Stimulated activated CD8-positive, alpha-beta memory T cell treated with anti-CD3 and anti-CD28 coated beads, Interleukin-7, amount 100 ng/mL, for 48 hours (primary cell): ENCODE measurements at regions not wholly inside any gene's neighbourhood (a gene's known extent, or its start where the extent isn't known, plus 50 kb on each side); places are given as distances from the start of the nearest gene placed in this dataset.

Experiments used
- DNase-seq, 2 donors: peaks; one replicate each; pipeline ENCODE4 v3.0.0-alpha.2; 2020; ENCODE audit warnings: low read depth in 1 of 2; ENCODE audit errors: extremely low read depth in 1 of 2

DNA sequence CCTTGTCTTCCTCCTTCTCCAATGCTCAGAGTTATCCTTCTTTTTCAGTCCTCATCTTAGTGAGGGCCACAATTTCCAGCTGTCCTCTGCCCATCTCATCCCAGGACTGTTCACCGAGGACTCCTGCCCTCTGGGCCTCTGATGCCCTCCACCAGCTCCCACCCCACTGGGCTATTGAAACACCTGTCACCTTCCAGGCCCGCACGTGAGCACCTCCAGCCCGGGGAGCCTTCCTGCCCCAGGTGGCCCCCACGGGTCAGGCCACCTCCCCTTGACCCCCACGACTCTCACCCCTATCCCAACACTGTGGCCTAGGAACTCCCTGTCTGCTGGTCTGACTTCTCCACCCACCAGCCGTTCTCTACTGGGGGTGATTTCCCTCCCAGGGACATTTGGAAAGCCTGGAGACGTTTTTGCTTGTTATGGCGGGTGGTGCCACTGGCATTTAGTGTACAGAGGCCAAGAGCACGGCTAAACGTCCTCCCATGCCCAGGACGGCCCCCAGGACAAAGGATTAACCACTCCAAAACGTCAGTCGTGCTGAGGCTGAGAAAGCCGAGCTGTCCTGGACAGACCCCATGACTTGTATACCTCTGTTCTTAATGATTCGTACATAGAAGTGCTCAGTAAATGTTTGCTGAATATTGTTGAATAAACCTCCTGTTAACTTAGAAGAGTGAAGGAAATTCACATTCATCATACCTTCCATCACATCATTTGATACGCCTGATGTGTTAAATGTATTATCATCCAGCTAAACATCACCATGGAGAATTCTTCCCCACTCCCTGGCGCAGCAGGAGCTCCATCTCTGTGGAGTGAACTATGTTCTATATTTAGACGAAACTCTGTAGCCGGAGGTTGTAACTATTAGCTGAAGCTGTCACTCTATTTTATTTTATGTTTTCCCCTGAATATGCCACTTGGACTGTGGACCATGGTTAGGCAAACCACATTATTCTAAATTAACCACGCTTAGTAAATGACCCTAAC, 270.1 kb upstream of the SHH start:
- no peak for DNase-seq

DNA sequence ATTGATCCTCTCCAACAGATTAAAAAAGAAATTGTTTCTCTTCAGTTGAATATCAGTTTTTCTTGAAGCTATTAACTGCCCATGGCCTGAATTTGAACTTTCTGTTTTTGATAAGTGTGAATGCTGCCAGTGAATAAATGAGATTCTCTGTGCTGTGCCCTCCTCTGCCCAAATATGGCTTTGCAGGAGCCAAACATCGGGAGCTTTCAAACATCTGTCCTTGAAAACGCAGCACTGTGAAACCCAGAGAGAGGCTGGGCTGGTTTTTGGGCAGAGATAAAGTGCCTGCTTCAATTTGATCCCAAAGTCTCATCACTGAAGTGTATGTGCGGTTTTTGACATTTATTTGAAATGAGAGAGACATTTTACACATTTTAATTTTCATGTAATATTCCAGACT, 268.3 kb upstream of the SHH start:
- no peak for DNase-seq

DNA sequence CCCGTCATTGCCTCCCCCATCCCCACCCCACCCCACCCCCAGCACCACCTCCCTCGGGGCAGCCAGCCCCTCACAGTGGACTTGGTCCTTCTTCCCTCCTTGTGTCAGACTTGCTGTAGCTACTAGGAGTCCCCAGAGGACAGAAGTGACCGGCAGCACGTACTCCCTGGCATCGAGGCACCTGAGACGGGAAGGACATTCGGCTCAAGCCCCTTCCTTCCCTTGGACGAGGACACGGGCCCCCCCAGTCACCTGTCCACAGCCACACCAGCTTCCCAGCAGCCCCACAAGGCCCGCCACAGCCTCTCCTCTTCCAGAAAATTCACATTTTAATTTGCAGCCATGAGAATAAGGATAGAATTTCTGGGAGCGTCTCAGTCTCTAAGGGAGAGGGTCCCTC, 267.8 kb upstream of the SHH start:
- DNase-seq: no peak

DNA sequence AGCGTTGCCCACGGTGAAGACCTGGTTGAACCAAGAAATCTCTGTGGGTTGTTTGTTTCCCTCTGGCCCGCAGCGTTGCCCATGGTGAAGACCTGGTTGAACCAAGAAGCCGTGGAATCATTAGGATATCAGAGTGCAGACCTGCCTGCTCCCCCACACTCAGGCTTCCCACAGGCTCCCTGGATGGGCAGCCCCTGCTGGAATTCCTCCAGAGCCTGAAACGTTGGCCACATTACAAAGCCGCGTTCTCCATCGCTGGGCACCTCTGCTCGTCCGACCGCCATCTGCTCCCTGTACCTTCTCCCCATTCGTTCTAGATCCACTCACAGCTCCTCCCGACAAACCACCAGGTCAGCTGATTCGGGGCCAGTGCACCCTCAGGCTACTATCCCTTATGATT, 266.9 kb upstream of the SHH start:
- no peak for DNase-seq

DNA sequence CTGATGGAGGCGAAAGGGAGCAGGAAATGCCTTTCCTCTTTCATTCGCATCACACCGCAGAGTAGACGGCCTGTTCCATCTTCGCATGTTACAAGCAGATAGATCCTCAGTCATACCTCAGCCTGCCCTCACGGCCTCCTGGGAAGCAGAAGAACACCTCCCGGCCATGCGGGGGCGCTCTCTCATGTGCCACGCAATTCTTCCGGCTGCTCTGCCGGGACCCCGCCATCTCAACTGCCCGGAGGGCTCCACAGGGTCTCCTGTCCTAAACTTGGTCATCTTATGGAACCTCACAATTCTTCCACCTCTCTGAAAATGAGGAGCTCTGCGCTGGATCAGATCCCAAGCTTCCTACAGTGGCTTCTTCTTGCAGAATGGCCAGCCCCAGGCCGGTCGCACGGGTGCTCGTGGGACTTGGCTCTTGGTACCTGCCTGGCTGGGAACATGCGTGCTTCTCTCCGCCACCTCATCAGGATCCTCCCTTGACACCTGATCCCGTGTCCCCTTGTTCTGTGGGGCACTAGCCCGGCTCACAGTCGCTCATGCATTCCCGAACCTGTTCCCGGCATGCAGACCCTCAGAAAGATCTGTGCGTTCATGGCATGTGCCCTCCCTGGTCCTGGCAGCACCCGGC, 262.8 kb upstream of the SHH start:
- no peak for DNase-seq

DNA sequence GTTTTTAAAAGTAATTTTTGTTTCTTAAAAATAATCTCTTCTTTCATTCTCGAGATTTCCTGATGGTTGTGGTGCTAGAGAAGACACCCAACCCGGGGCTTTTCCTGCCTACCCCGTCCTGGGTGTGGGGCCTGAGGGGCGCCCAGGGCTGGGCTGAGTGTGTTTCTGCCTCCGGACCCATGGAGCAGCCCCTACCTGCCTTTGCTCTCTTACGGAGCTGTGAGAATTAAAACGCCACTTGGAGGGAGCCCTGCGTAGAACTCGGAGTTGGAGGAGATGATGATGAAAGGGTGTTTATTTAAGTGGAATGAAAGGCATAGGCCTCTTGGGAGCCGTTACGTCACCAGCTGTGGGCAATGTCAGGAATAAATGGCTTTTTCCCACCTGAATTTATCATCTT, 261.8 kb upstream of the SHH start:
- no peak for DNase-seq

DNA sequence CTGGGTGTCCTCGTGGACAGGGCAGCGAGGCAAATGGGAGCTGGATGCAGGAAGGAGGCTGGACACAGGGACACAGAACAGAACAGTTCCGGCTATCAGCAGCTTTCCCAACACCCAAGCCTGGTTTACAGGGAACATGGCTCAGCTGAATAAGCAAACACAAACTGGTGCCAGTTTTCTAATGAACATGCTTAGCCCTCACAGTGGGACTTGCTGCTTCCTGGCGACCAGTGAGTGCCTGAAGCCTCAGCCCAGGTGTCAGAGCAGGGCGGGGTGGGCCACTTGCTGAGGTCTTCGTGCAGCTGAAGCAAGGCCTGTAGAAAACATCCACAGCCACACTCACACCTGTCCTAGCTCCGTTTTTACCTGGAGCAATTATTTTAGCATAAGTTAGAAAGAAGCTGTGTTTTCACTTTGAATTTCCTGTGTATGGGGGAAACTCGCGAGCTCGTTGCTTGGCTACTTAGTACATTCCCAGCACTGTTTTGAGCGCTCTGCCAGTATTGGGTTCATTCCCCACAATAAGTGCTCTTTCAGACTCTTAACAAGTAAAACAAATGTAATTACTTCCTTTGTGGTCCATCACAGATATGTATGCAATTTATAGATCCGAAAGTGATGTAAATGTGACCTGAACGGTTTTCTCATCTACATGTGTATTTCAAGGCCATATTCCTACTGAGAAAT, 261.2 kb upstream of the SHH start:
- no peak for DNase-seq

DNA sequence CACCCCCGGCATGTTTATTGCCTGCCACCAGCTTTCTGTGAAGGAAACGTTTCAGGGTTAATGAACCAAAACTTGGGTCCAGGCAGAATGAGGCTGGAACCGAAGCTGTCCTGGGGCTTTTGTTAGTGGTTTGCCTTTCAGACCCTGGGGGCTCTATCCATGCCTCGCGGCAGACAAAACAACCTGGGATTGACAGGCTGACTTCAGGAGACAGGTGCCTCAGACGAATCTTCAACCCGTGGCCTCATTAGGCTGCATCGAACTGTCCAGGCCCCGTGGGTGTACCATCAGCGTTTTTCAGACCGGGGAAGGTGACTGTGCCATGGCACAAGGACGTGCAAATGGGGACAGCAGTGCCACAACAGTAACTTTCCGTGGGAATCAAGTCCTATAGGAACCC, 259.3 kb upstream of the SHH start:
- DNase-seq: no peak

DNA sequence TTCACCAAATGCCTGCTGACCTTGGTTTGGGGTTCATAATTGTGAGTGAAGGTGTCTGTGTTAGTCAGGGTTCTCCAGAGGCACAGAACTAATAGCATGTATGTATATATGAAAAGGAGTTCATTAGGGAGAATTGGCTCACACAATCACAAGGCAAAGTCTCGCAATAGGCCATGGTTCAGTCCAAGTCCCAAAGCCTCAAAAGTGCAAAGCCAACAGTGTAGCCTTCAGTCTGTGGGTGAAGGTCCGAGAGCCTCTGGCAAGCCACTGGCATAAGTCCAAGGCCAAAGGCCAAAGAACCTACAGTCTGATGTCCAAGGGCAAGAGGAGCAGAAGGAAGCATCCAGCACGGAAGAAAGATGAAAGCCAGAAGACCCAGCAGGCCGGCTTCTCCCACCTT, 257.6 kb upstream of the SHH start:
- no peak for DNase-seq

DNA sequence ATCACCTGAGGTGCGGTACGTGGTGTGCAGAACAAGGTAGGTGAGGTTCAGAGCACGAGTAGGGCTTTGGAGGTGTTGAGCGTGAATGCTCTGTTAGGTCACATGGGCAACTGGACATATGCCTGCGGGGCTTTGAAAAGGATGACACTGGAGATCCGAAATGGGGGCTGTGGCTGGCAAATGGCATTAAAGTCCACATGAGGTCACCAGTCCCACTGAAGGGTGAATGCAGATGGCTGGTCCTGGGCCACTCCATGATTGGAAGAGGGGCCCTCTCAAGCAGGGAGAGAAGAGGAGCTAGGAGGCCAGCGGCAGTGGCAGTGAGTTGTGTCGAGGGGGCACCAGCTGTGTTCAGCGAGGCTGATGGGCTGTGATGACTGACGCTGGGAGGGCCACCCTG, 254.9 kb upstream of the SHH start:
- no peak for DNase-seq

DNA sequence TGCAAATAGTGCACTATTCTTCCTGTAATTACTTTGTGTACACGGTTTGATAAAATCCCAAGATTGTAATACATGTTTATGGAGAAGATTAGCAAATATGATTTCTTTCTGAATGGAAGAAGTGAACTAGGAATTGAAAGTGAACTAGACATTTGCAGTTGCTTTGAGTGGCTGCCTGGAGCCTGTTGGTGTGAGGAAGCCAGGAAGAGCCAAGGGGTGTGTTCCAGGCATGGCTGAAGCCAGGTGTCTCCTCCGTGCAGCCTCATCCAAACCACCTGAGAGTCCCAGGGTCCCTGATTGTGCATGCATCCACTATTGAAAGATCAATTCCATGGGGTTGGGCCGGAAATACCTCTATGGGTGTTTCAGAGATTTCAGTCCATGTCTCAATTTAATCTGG, 253.1 kb upstream of the SHH start:
- DNase-seq: no peak

DNA sequence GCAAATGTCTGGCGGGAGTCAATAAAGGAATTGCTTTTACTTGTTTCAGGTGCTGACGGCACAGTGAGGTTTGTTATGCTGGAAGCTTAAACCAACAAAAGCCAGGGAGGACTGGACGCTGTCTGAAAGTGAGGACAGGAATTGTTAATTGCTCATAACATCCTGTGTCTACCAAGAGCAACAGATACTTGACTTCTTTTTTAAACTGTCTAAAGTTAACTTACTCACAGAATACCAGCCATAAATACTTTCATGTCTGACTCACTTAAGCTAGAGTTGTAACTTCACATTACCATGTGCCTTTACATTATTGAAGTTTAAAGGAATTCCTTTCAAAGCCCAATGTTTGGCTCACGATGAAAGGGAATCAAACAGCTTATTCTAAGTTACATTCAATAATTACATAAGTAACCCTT, 252.7 kb upstream of the SHH start:
- no peak for DNase-seq

DNA sequence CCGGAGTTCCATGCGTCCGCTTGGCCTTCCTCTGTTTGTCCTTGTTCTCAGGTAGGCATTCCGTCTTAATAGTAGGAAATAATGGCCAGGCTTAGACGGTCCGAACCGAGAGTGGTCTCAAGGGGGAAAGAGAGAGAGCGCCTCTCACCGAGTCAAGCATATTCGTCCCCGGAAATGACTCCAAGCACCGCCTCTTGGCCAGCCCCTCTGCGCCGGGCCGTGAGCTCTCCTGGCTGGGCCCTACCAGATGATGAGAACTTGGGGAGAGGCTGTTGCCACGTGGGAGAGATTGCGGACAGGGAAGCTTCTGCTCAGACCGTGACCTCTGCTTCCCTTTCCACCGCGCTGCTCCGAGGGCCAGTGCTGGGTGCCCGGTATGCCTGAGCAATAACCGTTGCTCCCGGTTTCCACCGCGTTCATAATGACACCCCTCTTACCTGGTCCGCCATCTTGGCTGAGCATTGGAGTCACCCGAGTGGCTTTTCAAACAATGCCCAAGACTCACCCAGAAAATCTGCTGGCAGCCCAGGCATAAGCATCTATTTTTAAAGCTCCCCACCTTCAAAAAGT, 251.1 kb upstream of the SHH start:
- DNase-seq: no peak

DNA sequence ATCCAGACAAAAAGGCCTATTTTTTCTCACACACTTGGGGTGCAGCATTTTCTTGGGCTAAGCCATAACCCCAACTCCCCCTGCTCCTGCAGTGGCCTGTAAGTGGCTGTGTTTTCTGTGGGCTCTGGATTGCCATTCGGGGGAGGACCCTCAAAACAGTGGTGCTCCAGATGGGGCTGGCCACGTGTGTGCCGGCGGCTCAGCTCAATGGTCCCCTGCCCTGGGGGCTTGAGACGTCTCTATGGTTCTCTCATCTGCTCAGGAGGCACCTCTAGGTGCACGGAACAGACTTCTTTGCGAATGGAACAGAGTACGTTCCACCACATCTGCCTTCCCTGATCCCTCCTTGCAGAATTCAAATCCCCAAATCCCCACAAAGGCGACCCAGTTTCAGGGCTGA, 250.0 kb upstream of the SHH start:
- DNase-seq: no peak

DNA sequence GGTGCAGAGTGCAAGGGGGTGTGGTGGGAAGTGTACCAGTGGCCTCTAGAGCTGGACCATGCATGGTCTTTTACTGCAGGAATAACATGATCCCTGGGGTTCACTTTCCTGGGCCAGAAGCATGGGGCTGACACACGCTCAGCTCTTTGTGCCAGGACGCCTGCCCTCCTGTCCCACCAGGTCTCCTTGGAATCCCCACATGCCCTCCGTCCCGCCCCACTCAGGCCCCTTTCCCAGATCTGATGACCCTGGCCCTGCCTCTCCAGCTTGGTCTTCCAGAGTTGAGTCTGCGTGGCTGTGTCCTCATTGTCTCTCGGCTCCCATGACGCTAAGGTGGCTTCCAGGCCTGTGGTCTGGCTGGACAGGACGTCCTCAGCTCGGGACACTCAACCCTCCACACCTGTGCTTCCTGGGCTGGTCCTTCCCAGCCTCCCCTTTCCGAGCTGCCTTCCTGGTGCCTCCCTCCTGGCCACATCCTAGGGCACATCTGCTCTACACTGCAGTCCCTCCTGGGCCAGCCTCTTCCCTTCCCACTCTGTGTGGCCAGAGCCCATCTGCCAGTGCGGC, 249.5 kb upstream of the SHH start:
- no peak for DNase-seq

DNA sequence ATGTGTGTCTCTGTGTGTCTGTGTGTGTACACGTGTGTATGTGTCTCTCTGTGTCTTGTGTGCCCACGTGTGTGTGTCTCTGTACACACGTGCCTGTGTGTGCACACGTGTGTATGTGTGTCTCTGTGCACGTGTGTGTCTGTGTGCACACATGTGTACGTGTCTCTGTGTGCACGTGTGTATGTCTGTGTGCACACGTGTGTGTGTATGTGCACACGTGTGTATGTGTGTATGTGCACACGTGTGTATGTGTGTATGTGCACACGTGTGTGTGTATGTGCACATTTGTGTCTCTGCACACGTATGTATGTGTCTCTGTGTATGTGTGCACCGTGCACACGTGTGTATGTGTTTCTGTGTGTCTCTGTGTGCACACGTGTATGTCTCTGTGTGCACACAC, 248.7 kb upstream of the SHH start:
- no peak for DNase-seq

DNA sequence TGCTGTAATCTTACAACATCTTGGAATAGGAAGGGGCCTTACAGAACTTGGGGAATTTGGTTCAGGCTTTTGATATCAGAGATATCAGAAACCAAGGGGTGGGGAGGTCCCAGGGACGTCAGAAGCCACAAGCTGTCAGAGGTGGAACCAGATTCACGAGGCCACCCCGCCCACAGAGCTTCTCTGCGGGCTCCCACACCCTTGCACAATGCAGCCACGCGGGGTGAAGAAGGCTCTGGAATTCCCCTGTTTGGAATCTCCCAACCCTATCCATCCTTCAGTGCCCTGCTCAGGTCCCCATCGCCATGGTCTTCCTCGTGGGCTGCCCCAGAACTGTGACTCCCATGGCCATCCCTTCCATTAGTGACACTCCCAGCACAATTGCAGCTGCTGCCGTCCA, 247.1 kb upstream of the SHH start:
- no peak for DNase-seq

DNA sequence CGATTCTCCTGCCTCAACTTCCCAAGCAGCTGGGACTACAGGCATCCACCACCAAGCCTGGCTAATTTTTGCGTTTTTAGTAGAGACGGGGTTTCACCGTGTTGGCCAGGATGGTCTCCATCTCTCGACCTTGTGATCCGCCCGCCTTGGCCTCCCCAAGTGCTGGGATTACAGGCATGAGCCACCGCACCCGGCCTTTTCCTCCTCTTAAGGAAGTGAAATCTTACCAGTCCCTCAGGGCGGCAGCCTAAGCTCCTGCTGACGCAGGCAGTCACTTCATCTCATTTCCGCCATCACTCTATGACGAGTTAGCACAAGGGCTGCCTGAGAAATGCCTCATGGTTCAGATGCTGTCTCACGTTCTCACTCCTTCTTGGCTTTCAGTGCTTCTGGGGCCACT, 246.0 kb upstream of the SHH start:
- DNase-seq: no peak

DNA sequence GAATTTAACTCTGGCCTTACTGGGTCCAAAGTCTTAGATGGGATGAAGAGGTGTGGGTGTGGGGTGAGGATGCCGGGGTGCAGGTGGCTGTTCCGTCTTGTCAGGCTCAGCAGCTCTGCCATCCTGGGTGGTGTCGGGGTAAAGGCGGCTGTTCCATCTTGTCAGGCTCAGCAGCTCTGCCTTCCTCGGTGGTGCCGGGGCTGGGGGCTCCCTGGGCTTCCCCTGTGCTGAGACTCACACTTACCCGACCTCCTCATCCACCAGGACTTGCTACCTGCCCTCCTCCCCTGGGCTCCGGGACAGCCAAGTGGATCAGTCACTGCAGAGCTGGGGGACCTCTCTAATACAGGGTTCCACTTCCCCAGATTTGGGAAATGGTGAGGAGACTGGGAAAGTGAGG, 244.3 kb upstream of the SHH start:
- no peak for DNase-seq

DNA sequence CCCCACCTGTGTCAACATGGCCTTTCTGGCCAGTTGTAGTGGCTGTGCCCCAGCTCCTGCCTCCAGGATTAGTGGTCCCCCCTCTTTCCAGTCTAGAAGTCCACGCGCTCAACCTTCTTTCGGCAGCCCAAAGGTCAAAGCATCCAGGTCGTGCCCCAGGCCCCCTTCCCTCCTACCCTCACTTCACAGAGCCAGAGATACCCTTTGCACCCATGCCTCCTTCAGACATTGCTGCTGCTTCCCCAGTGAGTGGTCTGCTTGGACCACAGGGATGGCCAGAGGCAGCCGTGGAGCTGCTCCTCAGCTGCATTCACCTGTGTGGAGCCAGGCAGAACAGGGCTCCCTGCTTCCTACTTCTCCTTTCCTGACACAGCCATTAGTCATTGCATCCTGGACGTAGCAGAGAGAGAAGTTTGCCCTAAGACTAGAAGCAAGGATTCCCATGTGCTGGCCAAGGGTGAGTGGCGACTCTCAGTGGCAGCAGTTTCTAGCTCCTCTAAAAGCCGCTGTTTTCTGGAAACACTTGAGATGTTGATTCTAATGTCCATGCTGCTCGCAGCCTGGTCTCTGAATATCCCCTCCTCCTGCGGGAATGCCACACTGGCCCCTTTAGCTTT, 243.1 kb upstream of the SHH start:
- no peak for DNase-seq

DNA sequence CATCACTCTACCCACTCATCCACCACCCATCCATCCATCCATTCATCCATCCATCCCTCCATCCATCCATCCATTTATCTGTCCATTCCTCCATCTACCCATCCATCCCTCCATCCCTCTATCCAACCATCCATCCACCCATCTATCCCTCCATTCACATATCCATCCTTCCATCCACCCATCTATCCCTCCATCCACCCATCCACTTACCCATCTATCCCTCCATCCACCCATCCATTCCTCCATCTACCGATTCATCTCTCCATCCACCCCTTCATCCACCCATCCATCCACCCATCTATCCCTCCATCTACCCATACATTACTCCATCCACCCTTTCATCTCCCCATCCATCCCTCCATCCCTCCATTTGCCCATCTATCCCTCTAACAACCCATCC, 239.6 kb upstream of the SHH start:
- no peak for DNase-seq
